Colonic mucosa (tissue), 4 donors: ENCODE measurements at regions not wholly inside any gene's neighbourhood (a gene's known extent, or its start where the extent isn't known, plus 50 kb on each side); places are given as distances from the start of the nearest gene placed in this dataset.
A peak's percentile ranks its signal among the peaks of the same experiment; 100 is the strongest.

Source experiments
- DNase-seq: peaks from one replicate; pipeline ENCODE4 v3.0.0-alpha.2; 2020
- H3K27ac ChIP-seq: fragments of 200-600 bp; one replicate; pipeline ENCODE4 v1.8.0; 2021
- H3K27me3 ChIP-seq: fragments of 200-600 bp; one replicate; pipeline ENCODE4 v1.8.0; 2021
- H3K36me3 ChIP-seq: fragments of 200-600 bp; one replicate; pipeline ENCODE4 v1.8.0; 2021
- H3K4me1 ChIP-seq: fragments of 200-600 bp; one replicate; pipeline ENCODE4 v1.8.0; 2021; ENCODE audit warnings: mild to moderate bottlenecking
- H3K4me3 ChIP-seq: fragments of 200-600 bp; one replicate; pipeline ENCODE4 v1.8.0; 2021
- H3K9ac ChIP-seq, 2 donors: one replicate each; pipeline ENCODE4 v1.7.0; 2013; ENCODE audit warnings: control low read depth in 2 of 2, low read depth in 2 of 2, low read length in 2 of 2
- H3K9me3 ChIP-seq: fragments of 200-600 bp; one replicate; pipeline ENCODE4 v1.8.0; 2021
- CTCF ChIP-seq: fragments of 200-600 bp; IDR thresholded peaks from one replicate; pipeline ENCODE4 v1.8.0; 2022; ENCODE audit warnings: antibody characterized with exemption, mild to moderate bottlenecking
- intact Hi-C: fragments of 100-400 bp; cut with DNase I; formaldehyde crosslinking; loops from one replicate; pipeline ENCODE4 v1.14.1; 2022
- donor health status: healthy.
- donor health status: DM: no; HTN: no; CAD: no.
- donor health status: DM: no; HTN: no; CAD: no.

GRCh38 chr5:74934949-74935751 lies 69.0 kb upstream of the FAM169A start:
- Histone ChIP-seq H3K27me3 (no peaks in the 10 kb centered on the region), H3K36me3 (no peaks in the 10 kb centered on the region), H3K9me3 (no peaks in the 10 kb centered on the region), H3K4me1 (no peaks in the 10 kb centered on the region), H3K9ac (no peak overlapping the region), H3K4me3 (no peak overlapping the region), H3K27ac (no peak overlapping the region)
- intact Hi-C loops: no loop called here
- DNase-seq: no peak
- TF ChIP-seq CTCF: no peak

- Histone ChIP-seq H3K9ac (no peak overlapping the region), H3K27ac (no peak overlapping the region), H3K27me3 (no peaks in the 10 kb centered on the region), H3K4me1 (no peaks in the 10 kb centered on the region), H3K36me3 (no peaks in the 10 kb centered on the region), H3K4me3 (no peak overlapping the region), H3K9me3 (no peaks in the 10 kb centered on the region)
- intact Hi-C loops: no loop called here
- no peak for TF ChIP-seq CTCF
- no peak for DNase-seq
Measured at GRCh38 chr5:74927336-74927735, 61.1 kb upstream of the FAM169A start.

GRCh38 chr5:74919487-74919886 lies 53.3 kb upstream of the FAM169A start:
- Histone ChIP-seq H3K9me3 (no peaks in the 10 kb centered on the region), H3K36me3 (no peaks in the 10 kb centered on the region), H3K27ac (no peak overlapping the region), H3K4me3 (no peak overlapping the region), H3K9ac (no peak overlapping the region), H3K27me3 (no peaks in the 10 kb centered on the region), H3K4me1 (no peaks in the 10 kb centered on the region)
- TF ChIP-seq CTCF: peak; percentile 43
- intact Hi-C loops: loop anchor here (5.0 kb wide), 1 partner anchor 247 kb away; no protein-coding TSS in a partner anchor
- DNase-seq: no peak

- no peak overlapping the region for H3K27ac ChIP-seq
- no peak for DNase-seq
- intact Hi-C loops: loop anchor here (5.0 kb wide), 1 partner anchor 247 kb away; no protein-coding TSS in a partner anchor
- H3K27me3 ChIP-seq: no peaks in the 10 kb centered on the region
- no peak overlapping the region for H3K9ac ChIP-seq
- no peak overlapping the region for H3K4me3 ChIP-seq
- no peak for TF ChIP-seq CTCF
- H3K4me1 ChIP-seq: no peaks in the 10 kb centered on the region
- H3K9me3 ChIP-seq: no peaks in the 10 kb centered on the region
- H3K36me3 ChIP-seq: no peaks in the 10 kb centered on the region
Measured at GRCh38 chr5:74919041-74919440, 52.9 kb upstream of the FAM169A start.

- Histone ChIP-seq H3K27me3 (no peaks in the 10 kb centered on the region), H3K36me3 (no peaks in the 10 kb centered on the region), H3K9me3 (no peaks in the 10 kb centered on the region), H3K4me1 (no peaks in the 10 kb centered on the region), H3K4me3 (no peak overlapping the region), H3K27ac (no peak overlapping the region), H3K9ac (no peak overlapping the region)
- DNase-seq: no peak
- intact Hi-C loops: loop anchor here (5.0 kb wide), 1 partner anchor 246 kb away; no protein-coding TSS in a partner anchor
- no peak for TF ChIP-seq CTCF
Measured at GRCh38 chr5:74918232-74918669, 52.1 kb upstream of the FAM169A start.
